HCT116 (cell line): ENCODE measurements at regions not wholly inside any gene's neighbourhood (a gene's known extent, or its start where the extent isn't known, plus 50 kb on each side); places are given as distances from the start of the nearest gene placed in this dataset.

Source experiments
- ATAC-seq: fragments of 200-7000 bp; cut with Tn5 transposase; 2 replicates; pipeline ENCODE4 v1.9.1; 2020; ENCODE audit warnings: mild to moderate bottlenecking, moderate library complexity
- BruUV-seq: library from RNA; stranded (reverse); fragments of 400-500 nt; replicated peaks from 2 replicates; lab custom pipeline; 2021; lab: Mats Ljungman, UMichigan
- CTCF ChIA-PET: fragments of 300-600 bp; sonication (Branson Sonifier 250); formaldehyde crosslinking; loops from one replicate; lab custom pipeline; 2021; ENCODE audit warnings: antibody characterized with exemption; lab: Charles Lee
- POLR2A ChIA-PET: fragments of 300-600, 350-600 bp; sonication (Branson Sonifier 250); formaldehyde crosslinking; loops from one replicate; lab custom pipeline; 2021; ENCODE audit warnings: antibody characterized with exemption; lab: Charles Lee
- RAD21 ChIA-PET, 2 experiments: fragments of 300-600 bp; sonication (Branson Sonifier 250); formaldehyde crosslinking; loops; one replicate each; lab custom pipeline; 2023; ENCODE audit warnings: low total read pairs in 2 of 2; ENCODE audit not compliant: uncharacterized antibody in 2 of 2, unreplicated experiment in 2 of 2, low non-redundant PET in 1 of 2; lab: Charles Lee
- DNase-seq: peaks from one replicate; pipeline ENCODE4 v3.0.0-alpha.2; 2010; ENCODE audit warnings: low read depth, low spot score
- H2AFZ ChIP-seq: fragments of 200-600 bp; shearing (Covaris generic), sonication (generic); 2 replicates; pipeline ENCODE4 v1.6.1; 2017; ENCODE audit warnings: low read depth, mixed run types, mixed read lengths, antibody characterized with exemption, low read length; ENCODE audit not compliant: poor library complexity, severe bottlenecking
- H3K27ac ChIP-seq: 2 replicates; pipeline ENCODE4 v1.5.1; 2012; ENCODE audit warnings: low read depth, low read length
- H3K27me3 ChIP-seq: fragments of 200-600 bp; sonication (generic); 2 replicates; pipeline ENCODE4 v1.6.1; 2016; ENCODE audit warnings: mixed run types, low read length, mixed read lengths; ENCODE audit not compliant: insufficient read depth
- H3K36me3 ChIP-seq, 2 experiments: fragments of 200-500 bp in 1 of 2; fragments of 200-600 bp in 1 of 2; sonication (Bioruptor generic) in 1 of 2; sonication (generic) in 1 of 2; 2 replicates each; pipeline versions ENCODE4 v1.5.1 to v1.6.1; 2014 to 2016; ENCODE audit warnings: low read length in 2 of 2, inconsistent platforms in 1 of 2, mixed read lengths in 1 of 2, mixed run types in 1 of 2; ENCODE audit not compliant: insufficient read depth in 2 of 2, control insufficient read depth in 1 of 2
- H3K4me1 ChIP-seq, 2 experiments: fragments of 200-600 bp in 1 of 2; sonication (generic) in 1 of 2; 2 replicates each; pipeline versions ENCODE4 v1.5.1 to v1.6.1; 2012 to 2017; ENCODE audit warnings: low read length in 2 of 2, inconsistent platforms in 1 of 2, mild to moderate bottlenecking in 1 of 2, mixed read lengths in 1 of 2, mixed run types in 1 of 2, moderate library complexity in 1 of 2; ENCODE audit not compliant: insufficient read depth in 2 of 2, control insufficient read depth in 1 of 2
- H3K4me2 ChIP-seq: fragments of 200-600 bp; sonication (generic); 2 replicates; pipeline ENCODE4 v1.6.1; 2017; ENCODE audit warnings: mixed run types, low read length, mixed read lengths
- H3K4me3 ChIP-seq, 2 experiments: fragments of 200-600 bp in 1 of 2; sonication (generic) in 1 of 2; replicated peaks in 1 of 2; 2 replicates each; pipeline ENCODE4 v1.5.1; 2011 to 2016; ENCODE audit warnings: low read length in 2 of 2, control low read depth in 1 of 2, low read depth in 1 of 2, mild to moderate bottlenecking in 1 of 2, mixed read lengths in 1 of 2, mixed run types in 1 of 2
- H3K79me2 ChIP-seq: fragments of 200-600 bp; sonication (generic); 2 replicates; pipeline ENCODE4 v1.6.1; 2017; ENCODE audit warnings: mild to moderate bottlenecking, mixed run types, low read length, moderate library complexity, mixed read lengths; ENCODE audit not compliant: insufficient read depth
- H3K9ac ChIP-seq: fragments of 200-600 bp; sonication (generic); 2 replicates; pipeline ENCODE4 v1.6.1; 2016; ENCODE audit warnings: low read length, mixed read lengths
- H3K9me2 ChIP-seq: fragments of 200-600 bp; sonication (generic), shearing (Covaris generic); 2 replicates; pipeline ENCODE4 v1.6.1; 2017; ENCODE audit warnings: mixed run types, mild to moderate bottlenecking, moderate library complexity; ENCODE audit not compliant: insufficient read depth
- H3K9me3 ChIP-seq, 2 experiments: fragments of 200-500 bp in 1 of 2; fragments of 200-600 bp in 1 of 2; sonication (Bioruptor generic) in 1 of 2; sonication (generic) in 1 of 2; 2 replicates each; pipeline ENCODE4 v1.6.1; 2014 to 2017; ENCODE audit warnings: low read length in 2 of 2, mixed read lengths in 2 of 2, inconsistent platforms in 1 of 2, low read depth in 1 of 2, mild to moderate bottlenecking in 1 of 2, mixed run types in 1 of 2, moderate library complexity in 1 of 2; ENCODE audit not compliant: control insufficient read depth in 1 of 2, insufficient read depth in 1 of 2
- H4K20me1 ChIP-seq: fragments of 200-600 bp; sonication (generic), shearing (Covaris generic); 2 replicates; pipeline ENCODE4 v1.6.1; 2017; ENCODE audit warnings: mixed run types, mild to moderate bottlenecking, moderate library complexity; ENCODE audit not compliant: insufficient read depth
- EGR1 ChIP-seq: IDR thresholded peaks from 2 replicates; pipeline ENCODE4 v1.6.1; 2012; ENCODE audit warnings: low read depth
- EZH2 ChIP-seq: fragments of 200-600 bp; sonication (generic); IDR thresholded peaks from 2 replicates; pipeline ENCODE4 v1.6.1; 2017; ENCODE audit warnings: antibody characterized with exemption, mixed run types
- EZH2phosphoT487 ChIP-seq: fragments of 200-600 bp; IDR thresholded peaks from 2 replicates; pipeline ENCODE4 v1.6.1; 2018; ENCODE audit warnings: antibody characterized with exemption, borderline replicate concordance
- JUND ChIP-seq: IDR thresholded peaks from 2 replicates; pipeline ENCODE4 v1.6.1; 2012
- POLR2A ChIP-seq: IDR thresholded peaks from 2 replicates; pipeline ENCODE4 v1.7.0; 2011; ENCODE audit warnings: borderline replicate concordance; ENCODE audit not compliant: insufficient read depth, insufficient read length; ENCODE audit errors: extremely low read depth
- RAD21 ChIP-seq: IDR thresholded peaks from 2 replicates; pipeline ENCODE4 v1.6.1; 2012; ENCODE audit warnings: low read depth, mild to moderate bottlenecking
- REST ChIP-seq: IDR thresholded peaks from 2 replicates; pipeline ENCODE4 v1.6.1; 2012; ENCODE audit warnings: low read depth
- SIN3A ChIP-seq: IDR thresholded peaks from 2 replicates; pipeline ENCODE4 v1.6.1; 2012; ENCODE audit warnings: low read depth
- SP1 ChIP-seq: IDR thresholded peaks from 2 replicates; pipeline ENCODE4 v1.6.1; 2012; ENCODE audit warnings: low read depth
- SRF ChIP-seq: IDR thresholded peaks from 2 replicates; pipeline ENCODE4 v1.6.1; 2012; ENCODE audit warnings: low read depth
- TCF7L2 ChIP-seq: IDR thresholded peaks from 2 replicates; pipeline ENCODE4 v1.7.0; 2011; ENCODE audit warnings: borderline replicate concordance, inconsistent platforms; ENCODE audit not compliant: insufficient read depth, insufficient read length; ENCODE audit errors: extremely low read depth
- YY1 ChIP-seq: IDR thresholded peaks from 2 replicates; pipeline ENCODE4 v1.6.1; 2011; ENCODE audit warnings: low read length, low read depth, moderate library complexity, mild to moderate bottlenecking; ENCODE audit not compliant: insufficient replicate concordance; ENCODE audit errors: extremely low read depth
- ZFX ChIP-seq: fragments of 450-650 bp; IDR thresholded peaks from 2 replicates; pipeline ENCODE4 v1.6.1; 2017
- ZNF274 ChIP-seq: fragments of 200-500 bp; sonication (Bioruptor generic); IDR thresholded peaks from 2 replicates; pipeline ENCODE4 v1.6.1; 2014; ENCODE audit warnings: mild to moderate bottlenecking, low read depth, low read length, inconsistent platforms
- intact Hi-C: fragments of 100-400 bp; cut with micrococcal nuclease; formaldehyde crosslinking; loops from 2 replicates; pipeline ENCODE4 v1.10.0; 2022
- TF ChIP-seq, protein P1 (sequence below): IDR thresholded peaks from 2 replicates; pipeline ENCODE4 v1.6.1; 2012

DNA sequence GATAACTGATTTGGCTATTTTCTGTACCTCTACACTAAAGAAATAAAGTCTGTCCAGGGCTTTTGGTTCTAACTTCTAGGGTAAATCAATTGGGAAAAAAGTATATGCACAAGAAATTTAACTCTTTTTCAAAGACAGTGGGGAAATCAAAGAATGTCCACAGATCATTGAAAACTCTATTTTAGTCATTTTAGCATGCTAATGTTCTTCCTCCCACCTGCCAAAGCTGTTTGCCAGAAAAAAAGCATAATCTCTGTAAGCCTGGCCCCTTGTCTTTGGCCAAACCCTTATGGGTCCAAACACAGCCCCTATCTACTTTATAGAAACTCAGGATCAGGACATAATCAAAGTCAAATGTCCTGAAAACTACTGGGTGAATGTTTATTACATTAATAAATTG, 302.2 kb upstream of the ESRRG start:
- Histone ChIP-seq H3K4me2 (no peak overlapping the region), H3K79me2 (no peaks in the 10 kb centered on the region), H3K27ac (no peak overlapping the region), H3K27me3 (no peaks in the 10 kb centered on the region), H3K9me3 (no peaks in the 10 kb centered on the region), H3K4me1 (no peaks in the 10 kb centered on the region), H2AFZ (no peak overlapping the region), H3K36me3 (no peaks in the 10 kb centered on the region), H3K9ac (no peak overlapping the region), H3K9me2 (no peaks in the 10 kb centered on the region), H4K20me1 (no peaks in the 10 kb centered on the region), H3K4me3 (no peak overlapping the region)
- ChIA-PET POLR2A (no interaction called here), CTCF (no interaction called here), RAD21 (no interaction called here)
- no TSS peak for BruUV-seq
- TF ChIP-seq EZH2phosphoT487 (no peak), SIN3A (no peak), EZH2 (no peak), YY1 (no peak), ZFX (no peak), RAD21 (no peak), SP1 (no peak), TCF7L2 (no peak), REST (no peak), JUND (no peak), ZNF274 (no peak), EGR1 (no peak), POLR2A (no peak), SRF (no peak)
- TF ChIP-seq, protein P1, sequence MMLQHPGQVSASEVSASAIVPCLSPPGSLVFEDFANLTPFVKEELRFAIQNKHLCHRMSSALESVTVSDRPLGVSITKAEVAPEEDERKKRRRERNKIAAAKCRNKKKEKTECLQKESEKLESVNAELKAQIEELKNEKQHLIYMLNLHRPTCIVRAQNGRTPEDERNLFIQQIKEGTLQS: no peak
- DNase-seq (no peak), ATAC-seq (no peak)
- intact Hi-C loops: no loop called here
